Stimulated activated CD4-positive, alpha-beta T cell treated with anti-CD3 and anti-CD28 coated beads, Interleukin-4, amount 100 ng/mL, for 48 hours (primary cell): ENCODE measurements at regions not wholly inside any gene's neighbourhood (a gene's known extent, or its start where the extent isn't known, plus 50 kb on each side); places are given as distances from the start of the nearest gene placed in this dataset.

Experiments
- DNase-seq, 2 donors: peaks; one replicate each; pipeline ENCODE4 v3.0.0-alpha.2; 2020; ENCODE audit warnings: low read depth in 2 of 2

DNA sequence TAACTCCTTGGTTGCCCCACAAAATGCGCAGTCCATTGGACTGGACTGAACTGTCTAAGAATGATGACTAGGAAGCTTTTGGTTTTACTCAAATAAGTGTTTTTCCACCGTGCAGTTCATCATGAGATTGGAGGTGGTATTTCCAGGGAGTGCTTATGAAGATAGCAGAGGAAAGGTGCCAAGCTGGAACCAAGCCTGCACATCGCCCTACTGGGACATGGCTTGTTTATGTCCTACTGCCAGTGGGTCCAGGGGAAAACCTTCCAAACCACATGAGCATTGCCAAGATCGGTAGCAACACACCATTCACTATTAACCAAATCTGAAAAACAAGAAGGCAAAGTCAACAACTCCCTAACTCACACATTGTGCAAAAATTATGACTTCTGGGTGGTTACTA is 54.7 kb upstream of the DSCAM start:
- no peak for DNase-seq

DNA sequence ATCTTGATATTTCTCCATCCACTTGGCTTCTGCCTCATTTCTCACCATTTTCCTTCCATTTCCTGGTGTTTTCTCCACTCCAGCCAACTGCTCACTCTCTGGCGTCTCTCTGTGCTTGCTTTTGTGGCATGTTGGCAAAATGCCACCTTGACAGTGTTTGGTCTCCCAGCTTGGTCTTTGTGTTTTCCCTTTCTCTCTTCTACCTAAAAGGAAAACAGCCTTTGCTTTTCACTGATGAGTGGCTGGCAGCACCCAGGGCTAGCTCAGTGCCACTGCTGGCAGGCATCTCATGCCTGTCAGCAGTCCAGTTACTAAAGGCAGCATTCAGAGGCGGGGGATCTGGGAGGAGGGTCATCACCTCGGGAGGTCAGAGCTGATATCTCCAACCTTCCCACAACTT is 55.3 kb upstream of the DSCAM start:
- no peak for DNase-seq

DNA sequence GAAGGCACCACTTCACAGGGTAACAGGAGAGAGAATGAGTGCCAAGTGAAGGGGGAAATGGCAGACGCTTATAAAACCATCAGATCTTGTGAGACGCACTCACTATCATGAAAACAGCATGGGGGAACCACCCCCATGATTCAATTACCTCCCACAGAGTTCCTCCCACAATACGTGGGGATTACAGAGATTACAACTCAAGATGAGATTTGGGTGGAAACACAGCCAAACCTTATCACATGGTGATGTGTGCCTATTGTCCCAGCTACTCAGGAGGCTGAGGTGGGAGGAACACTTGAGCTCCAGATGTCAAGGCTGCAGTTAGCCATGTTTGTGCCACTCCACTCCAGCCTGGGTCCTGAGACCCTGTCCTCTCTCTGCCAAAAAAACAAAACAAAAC is 56.0 kb upstream of the DSCAM start:
- no peak for DNase-seq

DNA sequence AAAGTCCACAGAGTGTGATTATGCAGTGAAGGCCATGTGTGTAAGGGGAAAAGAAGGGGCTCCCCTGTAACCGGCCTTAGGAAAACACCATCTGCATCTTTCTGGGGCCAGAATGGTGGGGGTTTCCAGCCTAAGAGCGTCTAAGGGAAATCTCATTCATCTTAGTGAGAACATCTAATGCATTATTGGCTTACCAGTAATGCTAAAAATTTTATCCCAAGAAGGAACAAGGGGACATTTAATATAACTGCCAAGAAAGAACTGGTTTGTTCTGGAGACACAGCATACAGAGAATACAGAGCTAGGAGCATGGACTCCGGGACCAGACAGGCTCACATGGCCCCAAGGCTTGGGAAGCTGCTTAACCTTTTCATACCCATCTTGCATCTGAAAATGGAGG is 58.3 kb upstream of the DSCAM start:
- DNase-seq, result no peak

DNA sequence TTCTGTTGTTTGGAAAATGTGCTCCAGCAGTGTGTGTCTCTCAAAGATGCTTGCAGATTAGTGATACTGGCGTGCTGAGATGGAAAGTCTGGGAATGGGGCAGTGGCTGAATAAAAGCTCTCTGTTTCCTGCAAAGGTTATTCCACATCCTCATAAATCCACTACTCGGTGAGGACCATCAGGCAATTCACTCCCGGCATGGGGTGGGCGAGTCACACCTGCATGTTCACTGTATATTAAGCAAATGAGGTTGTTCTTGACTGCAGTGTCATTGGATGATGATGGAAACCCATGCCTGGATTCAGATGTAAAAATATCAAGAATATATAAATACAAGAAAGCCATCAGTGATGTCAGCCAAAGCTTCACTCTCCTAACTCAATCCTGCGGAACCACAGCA is 65.4 kb upstream of the DSCAM start:
- no peak for DNase-seq

DNA sequence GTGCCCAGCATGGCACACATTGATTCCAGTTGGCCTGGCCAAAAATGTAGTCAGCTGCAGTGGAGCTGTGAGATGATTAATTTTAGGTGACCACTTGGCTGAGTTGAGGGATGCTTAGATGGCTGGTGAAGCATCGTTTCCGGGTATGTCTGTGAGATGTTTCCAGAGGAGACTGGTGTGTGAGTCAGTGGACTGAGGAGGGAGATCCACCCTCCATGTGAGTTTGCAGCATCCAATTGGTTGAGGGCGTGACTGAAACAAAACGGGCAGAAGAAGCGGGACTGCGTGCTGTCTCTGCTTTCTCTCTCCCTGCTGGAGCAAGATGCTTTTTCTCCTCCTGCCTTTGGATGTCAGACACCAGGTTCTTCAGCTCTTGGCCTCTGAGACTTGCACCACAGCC is 68.2 kb upstream of the DSCAM start:
- DNase-seq, result no peak

DNA sequence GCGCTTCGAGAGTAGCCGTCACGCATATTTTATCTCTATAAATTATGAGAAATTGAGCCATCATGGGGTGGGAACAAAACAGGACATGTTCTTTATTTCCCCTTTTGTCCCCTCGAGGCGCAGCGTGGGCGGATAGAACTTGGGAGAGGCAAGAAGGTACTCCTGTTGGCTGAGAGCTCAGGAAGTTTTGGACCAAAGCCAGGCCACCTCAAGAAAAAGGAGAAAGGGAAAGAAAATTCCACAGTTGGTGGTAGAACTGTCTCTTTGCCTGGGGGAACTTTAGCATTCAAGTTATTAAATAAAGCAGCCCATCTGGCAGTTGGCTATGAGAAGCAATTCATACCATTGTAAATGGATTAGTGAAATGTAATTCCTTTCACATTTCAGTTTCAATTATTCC is 76.4 kb upstream of the DSCAM start:
- DNase-seq, result no peak

DNA sequence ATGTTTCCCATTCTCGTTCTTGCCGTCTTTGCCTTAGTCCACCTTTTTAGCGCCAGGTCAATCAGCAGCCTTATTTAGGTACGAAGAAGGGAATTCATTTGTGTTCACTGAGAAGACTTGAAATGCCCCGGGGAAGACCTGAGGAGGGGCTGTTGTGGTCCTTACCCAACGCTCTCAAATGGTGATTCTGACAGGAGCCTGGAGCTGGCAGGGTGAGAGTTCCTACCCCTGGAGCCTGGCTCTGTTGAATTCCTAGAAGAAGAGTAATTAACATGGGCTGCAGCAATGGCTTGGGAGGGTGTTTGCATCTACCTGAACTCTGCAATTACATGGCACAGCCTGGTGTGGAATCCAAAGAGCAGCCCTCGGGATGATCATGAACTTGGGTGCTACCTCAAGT is 76.9 kb upstream of the DSCAM start:
- no peak for DNase-seq

DNA sequence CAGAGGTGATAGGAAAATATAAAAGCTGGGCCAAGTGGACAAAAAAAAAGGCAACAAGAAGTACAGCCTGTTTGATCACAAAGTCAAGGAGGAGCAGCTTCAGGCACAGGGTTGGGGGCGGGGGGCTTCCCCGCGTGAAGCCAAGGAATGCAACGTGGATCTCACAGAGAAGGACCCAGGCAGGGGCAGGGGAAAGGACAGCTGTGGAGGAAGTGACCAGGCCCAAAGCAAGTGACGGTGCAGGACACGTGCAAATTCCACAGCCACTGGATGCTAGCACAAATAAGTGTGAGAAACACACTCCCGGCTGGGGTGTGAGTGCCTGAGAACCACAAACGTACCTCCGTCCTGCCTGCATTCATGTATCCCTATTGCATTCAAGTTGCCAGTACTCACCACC is 77.7 kb upstream of the DSCAM start:
- no peak for DNase-seq

DNA sequence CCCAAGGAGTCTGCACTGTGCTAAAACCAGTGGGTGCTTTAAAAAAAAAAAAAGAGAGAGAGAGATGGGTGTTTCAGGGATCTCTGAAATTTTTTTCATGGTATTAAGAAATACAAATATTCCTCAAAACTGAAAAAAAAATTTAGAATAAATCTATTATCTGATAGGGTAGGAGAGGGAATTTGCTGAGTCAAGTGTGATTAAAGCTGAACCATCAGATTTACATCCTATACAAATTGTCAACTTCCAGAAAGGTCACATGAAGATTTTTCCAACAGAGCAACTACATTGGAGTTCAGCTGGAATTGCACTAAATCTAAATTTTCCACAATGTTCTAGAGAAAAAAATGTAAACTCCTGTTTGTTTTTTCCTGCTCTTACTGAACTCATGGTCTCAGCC is 79.3 kb upstream of the DSCAM start:
- DNase-seq, result no peak

DNA sequence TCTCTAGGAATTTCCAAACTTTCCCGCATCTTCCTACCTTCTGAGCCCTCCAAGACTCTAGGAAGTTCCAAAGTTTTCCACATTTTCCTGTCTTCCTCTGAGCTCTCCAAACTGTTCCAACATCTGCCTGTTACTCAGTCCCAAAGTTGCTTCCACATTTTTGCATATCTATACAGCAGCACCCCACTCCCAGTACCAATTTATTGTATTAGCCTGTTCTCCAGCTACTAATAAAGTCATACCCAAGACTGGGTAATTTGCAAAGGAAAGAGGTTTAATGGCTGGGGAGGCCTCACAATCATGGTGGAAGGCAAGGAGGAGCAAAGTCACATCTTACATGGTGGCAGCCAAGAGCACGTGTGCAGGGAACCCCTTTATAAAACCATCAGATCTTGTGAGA is 82.9 kb upstream of the DSCAM start:
- no peak for DNase-seq

DNA sequence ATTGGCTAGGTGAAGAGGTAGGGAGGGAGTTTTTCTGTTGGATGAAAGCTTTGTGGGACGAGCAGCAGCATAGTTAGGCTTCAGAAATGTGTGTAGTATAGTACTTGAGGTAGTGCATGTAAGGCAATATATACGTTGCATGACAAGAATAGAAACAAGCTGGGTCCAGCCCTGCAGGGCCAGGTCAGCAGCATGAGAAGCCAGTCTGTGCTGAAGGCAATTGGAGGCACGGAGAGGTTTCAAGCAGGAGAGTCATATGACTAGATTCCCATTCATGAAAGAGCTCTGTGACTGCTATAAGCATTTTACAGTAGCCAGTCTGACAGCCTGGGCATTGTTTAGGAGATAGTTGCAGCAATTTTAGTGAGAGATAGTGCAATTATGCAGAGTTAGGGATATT is 84.2 kb upstream of the DSCAM start:
- no peak for DNase-seq

DNA sequence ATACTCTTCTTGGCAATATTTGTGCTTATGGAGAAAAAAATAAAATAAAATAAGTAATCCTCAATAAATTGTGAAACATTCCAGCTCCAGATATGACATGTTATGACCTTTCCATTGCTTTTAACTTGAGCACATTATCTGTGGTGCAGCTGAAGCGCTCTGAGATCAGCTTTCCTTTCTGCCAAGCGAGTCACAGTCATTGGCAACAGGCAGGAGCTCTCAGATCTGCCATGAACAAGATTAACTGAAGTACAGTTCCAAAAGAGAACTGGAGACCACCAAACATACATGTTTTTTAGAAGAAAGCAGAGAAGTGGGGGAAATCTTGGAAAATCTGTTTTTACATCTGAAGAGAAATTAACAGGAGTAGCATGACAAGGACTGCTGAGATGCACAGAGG is 89.2 kb upstream of the DSCAM start:
- DNase-seq, result no peak

DNA sequence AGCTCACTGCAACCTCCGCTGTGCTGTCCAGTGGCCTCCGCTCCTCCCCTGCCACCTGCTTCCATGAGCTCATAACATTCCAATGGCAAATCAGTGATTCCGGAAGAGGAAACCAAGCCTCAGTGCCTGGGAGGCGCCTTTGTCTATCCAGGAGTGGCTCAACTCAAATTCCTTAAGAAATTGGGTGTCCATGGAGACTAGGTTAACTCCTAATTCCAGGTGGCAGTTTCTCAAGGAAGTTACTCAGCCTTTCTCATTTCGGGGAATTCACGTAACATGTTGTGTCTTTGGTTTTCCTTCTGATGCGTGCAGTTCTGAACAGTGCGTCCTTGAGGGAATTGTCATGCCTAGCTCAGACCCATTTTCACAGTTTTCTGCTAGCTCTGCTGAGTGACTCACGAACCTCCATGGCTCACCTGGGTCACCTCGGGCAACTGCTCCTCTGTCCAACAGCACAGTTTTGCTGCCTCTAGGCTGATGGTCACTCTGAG is 89.9 kb upstream of the DSCAM start:
- no peak for DNase-seq

DNA sequence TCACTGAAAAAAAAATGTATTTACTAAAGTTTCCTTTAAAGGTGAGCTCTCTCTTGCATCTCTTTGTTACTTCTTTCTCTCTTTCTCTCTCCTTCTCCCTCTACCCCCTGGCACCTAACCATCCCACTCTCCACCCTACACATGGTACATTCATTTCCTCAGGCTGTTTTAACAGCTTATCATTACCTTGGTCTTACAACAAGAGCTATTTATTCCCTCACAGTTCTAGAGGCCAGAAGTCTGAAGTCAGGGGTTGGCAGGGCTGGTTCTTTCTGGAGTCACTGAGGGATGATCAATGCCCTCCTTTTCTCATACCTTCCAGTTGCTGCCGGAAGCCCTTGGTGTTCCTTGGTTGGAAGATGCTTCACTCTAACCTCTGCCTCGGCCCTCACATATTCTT is 91.1 kb upstream of the DSCAM start:
- no peak for DNase-seq

DNA sequence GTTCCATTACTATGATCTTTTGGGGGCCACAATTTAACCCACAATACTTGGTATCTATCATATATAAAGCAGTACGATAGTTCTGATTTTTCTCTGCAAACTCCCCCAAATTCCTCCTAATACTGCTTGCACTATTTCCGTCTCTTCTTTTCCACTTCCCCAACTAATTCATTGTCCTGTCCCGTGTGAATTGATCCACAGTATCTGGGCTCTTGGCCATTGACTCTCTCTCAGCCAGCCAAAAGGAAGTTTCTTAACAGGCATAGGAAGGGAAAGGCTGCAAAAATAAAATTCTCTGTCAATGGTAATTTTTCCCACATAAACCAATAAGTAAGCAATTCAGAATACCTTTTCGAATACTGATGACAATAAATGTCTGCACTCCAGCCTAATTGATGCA is 91.7 kb upstream of the DSCAM start:
- DNase-seq, result no peak

DNA sequence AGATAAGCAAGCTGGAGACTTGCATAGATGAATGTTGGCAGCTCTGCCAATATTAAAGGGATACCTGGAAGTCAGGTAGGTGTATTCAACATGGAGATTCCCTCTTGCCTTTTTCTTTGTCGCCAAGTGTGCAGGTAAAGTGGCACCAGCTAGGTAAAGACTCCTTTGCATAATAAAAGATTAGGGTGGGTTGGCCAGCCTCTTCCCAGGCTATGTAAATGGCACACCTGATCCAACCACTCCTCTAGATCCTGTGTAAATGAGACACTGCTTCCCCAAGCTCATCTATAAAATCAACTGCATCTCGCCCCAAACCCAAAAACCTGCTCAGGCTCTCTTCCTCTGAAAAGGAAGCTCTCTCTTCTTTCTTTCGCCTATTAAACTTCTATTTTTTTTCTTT is 100.8 kb upstream of the DSCAM start:
- no peak for DNase-seq

DNA sequence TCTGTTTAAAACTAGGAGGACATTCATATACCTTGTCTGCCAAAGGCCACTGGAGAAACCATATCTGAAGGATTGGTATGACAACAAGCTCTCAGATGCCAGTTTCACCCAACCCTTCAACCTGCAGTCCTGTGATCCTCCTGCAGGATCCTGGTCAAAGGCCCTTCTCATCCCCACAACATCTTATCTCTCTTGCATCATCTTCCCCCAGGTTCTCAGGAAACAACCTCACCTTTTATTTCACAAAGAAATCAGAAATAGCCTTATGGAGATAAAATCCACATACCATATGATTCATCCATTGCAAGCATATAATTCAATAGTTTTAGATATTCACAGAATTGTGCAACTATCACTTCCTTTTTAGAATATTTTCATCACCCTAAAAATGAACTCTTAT is 104.0 kb upstream of the DSCAM start:
- DNase-seq, result no peak

DNA sequence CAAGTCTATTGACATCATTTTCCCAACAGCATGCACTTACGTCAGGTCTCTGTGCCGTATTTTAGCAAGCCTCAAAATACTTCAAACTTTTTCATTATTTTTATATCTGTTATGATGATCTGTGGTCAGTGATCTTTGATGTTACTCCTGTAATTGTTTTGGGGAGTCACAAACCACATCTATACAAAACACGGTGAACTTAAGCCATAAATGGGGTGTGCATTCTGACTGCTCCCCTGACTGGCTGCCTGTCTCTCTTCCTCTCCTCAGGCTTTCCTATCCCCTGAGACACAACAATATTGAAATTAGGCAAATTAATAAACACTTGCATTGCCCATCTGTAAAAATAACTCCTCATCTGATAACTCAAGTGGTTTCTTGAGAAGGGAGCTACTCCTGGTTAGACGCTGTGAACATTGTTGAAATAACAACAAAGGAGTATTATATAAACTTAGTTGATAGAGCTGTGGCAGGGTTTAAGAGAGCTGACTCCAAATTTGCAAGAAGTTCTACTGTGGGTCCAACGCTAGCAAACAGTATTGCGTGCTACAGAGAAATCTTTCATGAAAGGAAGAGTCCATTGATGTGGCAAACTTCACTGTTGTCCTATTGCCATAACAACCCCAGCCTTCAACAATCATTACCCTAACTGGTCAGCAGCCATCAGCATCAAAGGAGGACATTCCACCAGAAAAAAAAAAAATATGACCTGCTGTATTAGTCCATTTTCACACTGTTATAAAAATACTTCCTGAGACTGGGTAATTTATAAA is 105.8 kb upstream of the DSCAM start:
- no peak for DNase-seq

DNA sequence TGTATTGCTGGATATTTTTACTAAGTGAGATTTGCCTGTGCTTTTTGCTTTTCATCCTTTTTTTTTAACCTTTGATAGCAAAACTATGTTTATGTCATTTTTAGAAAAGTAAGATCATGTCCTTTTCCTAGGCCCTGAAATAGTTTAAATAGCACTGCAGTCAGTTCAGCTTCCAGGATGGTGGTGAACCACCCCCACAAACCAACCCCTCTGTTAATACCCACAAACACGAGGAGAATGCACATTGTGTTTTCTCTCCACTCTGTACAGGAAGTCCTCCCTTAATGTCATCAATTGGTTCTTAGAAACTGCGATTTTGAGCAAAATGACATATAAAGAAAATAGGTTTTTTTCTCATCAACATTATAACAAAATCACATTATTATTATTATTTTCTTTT is 117.7 kb upstream of the DSCAM start:
- DNase-seq, result no peak

DNA sequence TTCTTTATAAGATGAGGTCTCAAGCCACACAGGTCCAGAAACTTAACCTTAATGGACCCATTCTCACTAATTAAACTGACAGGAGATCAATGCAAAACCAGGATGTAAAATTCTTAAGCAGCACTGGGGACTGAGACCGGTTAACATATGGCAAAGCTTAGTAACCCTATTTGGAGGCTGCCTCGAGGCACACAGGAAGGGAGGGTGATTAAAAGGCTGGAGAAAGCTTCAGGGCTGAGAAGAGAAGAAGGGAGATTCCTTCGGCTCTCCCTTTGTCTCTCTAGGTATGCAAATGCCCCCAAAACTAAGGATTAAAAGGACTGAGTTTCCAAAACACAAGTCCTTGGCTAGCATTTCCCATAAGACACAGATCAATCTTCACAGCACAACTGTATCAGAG is 120.8 kb upstream of the DSCAM start:
- DNase-seq, result no peak

DNA sequence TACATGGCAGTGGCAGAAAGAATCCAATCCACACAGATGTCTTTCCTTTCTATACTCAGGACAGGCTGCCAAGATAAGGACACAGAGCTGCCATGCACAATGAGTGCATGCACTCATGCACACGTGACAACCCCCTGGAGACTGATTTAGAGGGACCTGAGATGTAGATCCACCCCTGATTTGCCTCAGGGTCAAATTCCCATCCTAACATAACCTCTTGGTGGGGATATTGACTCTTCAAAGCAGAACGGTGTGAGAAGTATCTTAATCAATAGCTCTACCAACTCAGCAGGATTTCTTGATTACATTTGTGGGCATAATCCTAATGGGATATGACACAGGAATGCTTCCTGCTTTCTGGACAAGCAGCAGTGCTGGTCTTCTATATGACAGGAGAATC is 125.2 kb upstream of the DSCAM start:
- no peak for DNase-seq

DNA sequence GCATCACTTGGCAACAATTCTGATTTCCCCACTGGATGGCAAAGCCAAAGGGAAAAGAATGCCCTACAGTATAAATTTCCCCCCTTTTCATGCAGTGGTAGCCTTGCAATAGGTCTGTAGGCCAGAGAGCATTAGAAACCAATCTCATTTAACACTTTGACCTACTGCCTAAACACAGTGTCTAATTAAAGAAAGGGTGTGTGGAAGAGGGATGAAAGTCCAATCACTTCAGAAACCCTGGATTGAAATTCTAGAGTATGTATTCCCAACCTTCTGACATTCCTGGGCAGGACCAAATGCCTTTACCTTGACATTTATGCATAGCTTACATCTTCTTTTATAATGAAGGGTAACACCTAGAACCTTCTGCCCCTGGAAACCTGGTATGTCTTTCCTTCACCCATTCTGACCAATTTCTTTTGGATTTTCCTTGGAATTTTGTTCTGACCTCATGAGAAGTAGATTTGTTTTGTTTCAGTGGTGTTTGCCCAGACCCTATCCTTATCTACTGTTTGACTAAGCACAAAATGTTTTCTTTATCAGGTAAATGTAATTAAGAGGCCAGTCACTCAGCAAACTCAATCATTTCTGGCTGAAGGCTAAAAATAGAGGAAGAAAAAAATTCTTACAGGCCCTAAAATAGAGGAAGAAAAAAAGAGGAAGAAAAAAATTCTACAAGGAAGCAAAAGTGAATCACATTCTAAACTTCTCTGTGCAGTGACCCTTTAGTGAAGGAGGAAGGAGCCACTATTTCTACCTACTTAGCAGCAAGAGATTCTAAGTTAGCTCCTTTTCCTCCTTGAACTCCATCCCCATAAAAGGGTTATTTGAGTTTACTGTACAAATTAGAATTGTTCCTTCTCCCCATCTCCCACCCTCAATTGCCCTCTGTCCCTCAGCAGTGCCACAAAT is 129.5 kb upstream of the DSCAM start:
- DNase-seq, result no peak
